NCI-H748 (cell line): ENCODE measurements at regions not wholly inside any gene's neighbourhood (a gene's known extent, or its start where the extent isn't known, plus 50 kb on each side); places are given as distances from the start of the nearest gene placed in this dataset.
A peak's percentile ranks its signal among the peaks of the same experiment; 100 is the strongest.
"Not testable (repeated sequence)": the region's sequence is repeated elsewhere in the genome, so short reads cannot be mapped to it uniquely, and the experiment has no call there.

Experiments
- DNase-seq: peaks from one replicate; lab custom pipeline; 2025; ENCODE audit not compliant: unreplicated experiment; lab: John Stamatoyannopoulos, UW

DNA sequence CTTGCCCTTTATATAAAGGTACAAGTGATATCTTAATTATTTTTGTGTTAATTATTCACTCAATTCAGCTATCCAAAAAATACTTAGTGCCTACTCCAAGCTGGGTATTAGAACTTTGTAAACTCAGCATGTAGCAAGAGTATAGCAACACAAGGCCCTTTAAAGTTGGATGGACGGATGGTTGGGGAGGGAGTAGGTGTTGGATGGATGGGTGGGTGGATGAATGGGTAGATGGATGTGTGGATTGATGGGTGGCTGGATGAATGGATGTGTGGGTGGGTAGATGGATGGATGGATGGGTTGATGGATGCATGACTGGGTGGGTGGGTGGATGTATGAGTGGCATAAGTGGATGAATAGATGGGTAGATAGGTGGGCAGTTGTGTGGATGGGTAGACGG, 211.5 kb downstream of the BANP start:
- DNase-seq = not testable (repeated sequence)

GRCh38 chr16:88164196-88165039, 213.2 kb downstream of the BANP start:
- DNase-seq = not testable (repeated sequence)

GRCh38 chr16:88165040-88165544, 213.9 kb downstream of the BANP start:
- DNase-seq = not testable (repeated sequence)

DNA sequence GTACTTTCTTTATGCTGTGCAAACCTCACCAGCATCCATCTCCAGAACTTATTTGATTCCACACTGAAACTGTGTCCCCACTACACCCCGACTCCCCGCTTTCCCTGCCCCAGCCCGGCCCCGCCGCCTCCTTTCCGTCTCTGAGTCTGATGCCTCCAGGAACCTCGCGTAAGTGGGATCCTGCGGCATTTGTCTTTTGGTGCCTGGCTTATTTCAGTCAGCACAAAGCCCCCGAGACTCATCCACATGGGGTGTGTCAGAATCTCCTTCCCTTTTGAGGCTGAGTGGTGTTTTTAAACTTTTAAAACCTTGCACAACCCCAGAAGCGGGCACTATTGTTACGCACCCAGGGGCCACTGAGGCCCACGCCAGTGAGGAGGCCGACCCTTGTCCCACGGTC, 214.4 kb downstream of the BANP start:
- not testable (repeated sequence) for DNase-seq

DNA sequence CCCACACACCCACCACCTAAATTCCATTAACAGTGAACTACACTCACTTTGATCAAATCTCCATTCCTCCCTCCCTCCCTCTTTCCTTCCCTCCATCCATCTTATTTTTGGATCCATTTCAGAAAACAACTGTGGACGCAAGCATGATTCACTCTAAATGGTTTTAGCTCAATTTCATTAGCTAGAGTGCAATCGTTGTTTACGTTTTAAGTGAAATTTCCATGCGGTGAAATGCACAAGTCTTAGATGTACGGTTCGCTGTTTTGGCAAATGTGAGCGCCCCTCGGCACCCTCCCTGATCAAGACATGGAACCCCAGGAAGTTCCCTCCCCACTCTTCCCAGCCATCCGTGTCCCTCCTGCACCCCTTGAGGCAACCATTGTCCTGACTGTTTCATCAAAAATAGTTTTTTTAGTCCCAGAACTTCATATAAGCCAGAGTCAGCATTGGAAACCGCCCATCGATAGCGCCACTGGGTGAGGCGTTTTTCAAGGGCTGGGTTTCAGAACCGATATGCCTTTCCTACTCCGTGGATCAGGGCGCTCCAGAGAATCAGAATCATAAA, 215.1 kb downstream of the BANP start:
- not testable (repeated sequence) for DNase-seq

DNA sequence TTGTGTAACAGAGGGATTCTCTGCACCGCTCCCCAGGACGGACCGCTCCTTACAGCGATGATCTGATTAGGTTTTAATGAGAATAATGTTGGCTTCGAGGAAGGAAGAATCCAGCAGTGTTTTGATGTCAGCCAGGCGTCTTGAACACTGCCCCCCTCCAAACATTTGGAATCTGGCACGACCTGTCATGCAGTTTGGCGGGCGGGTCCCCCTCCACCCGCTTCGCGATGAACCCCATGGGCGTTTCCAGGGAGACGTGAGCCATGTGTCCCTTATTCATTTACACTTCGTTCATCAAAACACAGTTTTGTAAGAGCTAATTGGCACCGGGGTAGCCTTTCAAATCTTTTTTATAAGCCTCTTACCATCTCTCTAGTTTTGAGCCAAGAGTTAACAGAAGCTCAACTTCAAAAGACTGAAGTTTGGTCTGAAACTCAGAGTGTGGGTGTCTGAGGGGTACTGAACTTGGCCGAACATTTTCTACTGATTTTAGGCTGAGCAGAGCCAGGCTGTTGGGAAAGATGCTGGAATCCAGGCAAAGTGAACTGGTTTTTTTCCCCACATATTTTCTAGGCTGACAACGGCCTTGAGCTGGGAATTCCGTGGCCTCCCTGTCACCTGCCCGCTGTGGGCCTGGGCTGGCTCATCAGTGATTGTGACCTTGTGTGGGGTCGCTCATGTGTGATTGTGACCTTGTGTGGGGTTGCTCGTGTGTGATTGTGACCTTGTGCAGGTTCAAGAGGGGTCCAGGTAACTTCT, 214.8 kb upstream of the ZNF469 start:
- DNase-seq = peak; percentile 35

DNA sequence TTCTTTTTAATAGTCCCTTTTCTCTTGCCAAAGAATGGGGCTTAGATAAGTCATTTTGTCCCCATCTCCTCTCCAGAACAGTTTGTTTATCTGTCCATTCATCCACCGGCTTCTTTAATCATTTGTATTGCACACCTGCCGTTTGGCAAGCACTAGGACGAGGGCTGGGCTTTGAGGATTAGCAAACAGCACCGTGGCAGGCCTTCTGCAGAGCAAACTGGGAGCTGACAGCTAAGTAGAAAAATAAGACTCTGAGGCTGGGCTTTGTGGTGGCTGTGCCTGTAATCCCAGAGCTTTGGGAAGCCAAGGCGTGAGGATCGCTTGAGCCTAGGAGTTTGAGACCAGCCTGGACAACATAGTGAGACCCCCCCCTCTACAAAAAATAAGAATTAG, 214.2 kb upstream of the ZNF469 start:
- DNase-seq = peak; percentile 83

DNA sequence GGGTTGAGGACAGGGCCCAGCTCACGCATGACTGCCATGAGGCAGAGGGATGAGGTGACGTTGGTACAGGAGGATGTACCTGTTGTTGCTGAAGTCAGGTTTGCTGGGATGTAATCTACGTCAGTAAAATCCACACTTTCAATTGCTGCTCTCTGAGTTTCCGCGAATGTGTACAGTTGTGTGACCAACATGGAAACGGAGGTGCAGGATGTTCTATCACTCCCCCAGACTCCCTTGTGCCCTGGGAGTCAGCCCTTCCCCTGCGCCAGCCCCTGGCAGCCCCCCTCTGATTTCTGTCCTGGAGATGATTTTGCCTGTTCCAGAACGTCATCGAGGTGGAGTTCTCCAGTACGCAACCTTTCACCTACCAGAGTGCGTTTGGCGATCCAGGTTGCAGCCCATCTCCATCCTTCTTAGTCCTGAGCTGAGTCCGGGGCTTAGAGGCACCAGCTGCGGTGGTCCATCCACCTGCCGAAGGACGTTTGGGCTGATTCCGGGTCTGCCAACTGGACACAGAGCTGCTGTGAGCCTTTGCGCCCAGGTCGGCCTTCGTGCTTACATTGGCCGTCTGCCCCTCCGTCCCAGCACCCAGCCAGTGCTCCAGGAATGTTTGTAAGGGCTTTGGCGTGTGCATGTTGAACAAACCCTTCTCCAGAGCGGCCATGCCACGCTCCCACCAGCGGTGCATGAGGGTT, 213.5 kb upstream of the ZNF469 start:
- not testable (repeated sequence) for DNase-seq

DNA sequence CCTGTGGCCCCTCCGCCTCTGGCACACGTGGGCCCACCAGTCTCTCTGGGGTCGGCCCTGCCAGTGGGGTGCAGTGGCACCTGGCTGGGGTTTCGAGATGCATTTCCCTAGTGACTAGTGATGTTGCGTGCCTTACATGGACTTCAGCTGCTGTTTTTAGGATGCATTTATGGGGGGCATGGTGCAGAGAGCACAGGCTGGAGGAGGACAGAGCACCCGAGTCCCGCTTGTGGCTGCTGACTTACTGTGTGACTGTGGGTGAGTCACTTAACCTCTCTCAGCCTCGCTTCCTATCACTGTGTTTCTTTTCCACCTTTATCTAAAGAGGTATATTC, 213.0 kb upstream of the ZNF469 start:
- not testable (repeated sequence) for DNase-seq

GRCh38 chr16:88170528-88170991, 212.2 kb upstream of the ZNF469 start:
- no peak for DNase-seq

DNA sequence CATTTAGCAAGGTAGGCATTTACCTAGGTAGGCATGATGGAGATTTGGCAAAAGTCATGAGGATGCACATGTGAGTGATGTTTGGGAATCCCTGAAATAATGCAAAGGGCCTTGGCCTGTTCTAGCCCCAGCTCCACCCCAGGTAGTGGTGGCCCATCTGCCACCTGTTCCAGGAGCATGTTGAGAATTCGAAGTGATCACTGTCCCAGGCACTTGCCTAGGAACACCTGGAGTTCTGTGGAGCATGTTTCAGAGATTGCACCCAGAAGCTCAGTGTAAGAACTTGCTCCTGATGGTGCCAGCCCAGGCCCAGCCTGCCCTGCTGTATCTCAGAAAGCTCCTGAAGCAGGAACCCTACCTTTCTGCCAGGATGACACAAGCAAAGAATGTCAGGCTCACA, 211.6 kb upstream of the ZNF469 start:
- not testable (repeated sequence) for DNase-seq

DNA sequence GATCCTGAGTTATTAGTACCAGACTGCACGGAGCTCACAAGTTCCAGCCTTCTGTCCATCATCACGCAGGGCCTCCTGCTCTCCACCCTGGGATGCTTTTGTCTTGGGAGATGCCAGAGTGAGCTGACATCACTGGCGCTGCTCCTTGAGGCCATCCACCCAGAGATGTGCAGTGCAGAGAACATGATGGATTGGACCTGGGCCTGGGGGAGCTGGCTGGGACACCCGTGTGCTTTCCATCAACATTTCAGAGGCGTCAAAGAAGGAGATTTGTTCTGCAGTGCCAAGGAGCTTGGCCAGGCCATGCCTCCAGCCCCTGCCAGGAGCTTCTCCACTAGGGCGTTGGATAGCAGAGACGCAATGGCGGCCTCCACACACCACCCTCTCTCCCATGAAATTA, 206.6 kb upstream of the ZNF469 start:
- DNase-seq = not testable (repeated sequence)

DNA sequence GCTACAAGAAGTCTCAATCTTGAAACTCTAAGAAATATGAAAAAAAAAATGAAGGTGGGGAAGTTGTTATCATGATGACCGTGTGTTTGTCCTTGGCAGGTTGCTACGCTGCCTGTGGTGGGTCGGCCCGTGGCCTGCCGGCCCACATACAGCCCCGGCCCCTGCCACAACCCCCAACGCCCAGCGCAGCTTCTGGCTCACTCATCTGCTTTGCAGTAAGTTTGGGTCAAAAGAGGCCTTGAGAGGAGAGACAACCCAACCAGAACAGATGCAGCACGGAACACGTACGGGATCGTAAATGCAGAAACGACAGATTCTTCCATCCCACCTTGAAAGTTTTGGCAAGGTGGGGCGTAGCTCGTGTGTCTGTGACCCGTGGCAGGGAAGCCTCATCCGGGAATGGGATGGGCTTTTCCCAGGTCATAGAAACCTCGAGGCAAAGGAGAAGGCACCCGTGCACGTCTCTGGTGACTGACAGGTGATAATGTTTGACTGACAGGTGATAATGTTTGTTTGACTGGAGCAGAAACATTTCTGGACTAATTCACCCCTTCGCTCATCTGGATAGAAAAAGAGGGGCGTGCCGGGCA, 206.1 kb upstream of the ZNF469 start:
- DNase-seq = not testable (repeated sequence)

DNA sequence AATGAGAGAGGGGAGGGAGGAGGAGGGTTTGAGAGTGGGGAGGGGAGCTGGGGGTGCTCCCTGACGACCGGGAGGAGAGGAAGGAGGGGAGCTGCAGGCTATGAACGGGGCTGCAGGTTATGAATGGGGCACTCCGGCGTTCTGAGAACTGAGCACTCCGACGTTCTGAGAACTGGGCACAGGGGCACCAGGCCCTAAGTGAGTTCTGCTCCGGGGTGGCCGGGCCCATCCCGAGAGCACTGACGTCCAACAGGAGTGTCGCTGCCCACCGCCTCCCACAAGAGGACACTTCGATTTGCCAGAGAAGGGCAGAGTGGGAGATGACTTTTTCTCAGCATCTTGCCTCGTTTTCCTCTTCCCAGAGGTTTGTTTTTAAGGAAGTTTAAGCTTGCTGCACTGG, 204.5 kb upstream of the ZNF469 start:
- DNase-seq = not testable (repeated sequence)

GRCh38 chr16:88178896-88179295, 203.9 kb upstream of the ZNF469 start:
- not testable (repeated sequence) for DNase-seq

DNA sequence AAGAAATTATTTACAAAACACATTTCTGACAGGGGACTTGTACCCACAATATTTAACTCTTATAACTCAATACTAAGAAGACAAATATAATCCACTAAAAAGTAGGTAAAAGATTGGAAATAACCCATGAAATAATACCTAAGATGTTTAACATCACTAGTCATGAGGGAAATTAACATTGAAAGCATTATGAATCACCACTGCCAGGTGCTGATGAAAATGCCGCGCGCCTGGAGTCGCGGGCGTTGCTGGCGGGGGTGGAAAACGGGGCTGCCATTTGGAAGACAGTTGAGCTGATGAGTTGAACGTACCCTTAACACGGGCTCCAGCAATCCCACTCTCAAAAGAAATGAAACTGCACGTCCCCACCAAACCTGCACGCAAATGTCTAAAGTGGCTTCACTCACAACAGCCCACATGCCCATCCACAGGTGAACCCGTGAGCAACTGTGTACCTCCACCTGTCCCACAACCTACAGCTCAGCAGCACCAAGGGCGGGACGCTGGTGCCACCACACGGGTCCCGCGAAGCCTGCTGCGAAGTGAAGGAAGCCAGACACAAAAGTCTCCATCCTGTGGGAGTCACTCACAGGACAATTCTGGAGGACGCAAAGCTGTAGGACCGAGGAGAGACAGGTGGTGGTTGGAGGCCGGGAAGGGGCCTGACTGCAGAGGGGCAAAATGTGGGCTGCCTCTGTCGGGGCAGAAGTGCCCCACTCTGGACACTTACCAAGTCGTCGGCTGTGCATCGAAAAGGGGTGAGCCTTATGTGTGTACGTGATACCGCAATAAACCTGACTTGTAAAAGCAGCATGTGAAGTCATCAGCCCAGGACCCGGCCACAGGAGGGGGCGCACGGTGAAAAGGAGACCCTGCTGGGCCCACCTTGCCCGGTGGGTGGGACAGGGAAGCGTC, 199.5 kb upstream of the ZNF469 start:
- not testable (repeated sequence) for DNase-seq

DNA sequence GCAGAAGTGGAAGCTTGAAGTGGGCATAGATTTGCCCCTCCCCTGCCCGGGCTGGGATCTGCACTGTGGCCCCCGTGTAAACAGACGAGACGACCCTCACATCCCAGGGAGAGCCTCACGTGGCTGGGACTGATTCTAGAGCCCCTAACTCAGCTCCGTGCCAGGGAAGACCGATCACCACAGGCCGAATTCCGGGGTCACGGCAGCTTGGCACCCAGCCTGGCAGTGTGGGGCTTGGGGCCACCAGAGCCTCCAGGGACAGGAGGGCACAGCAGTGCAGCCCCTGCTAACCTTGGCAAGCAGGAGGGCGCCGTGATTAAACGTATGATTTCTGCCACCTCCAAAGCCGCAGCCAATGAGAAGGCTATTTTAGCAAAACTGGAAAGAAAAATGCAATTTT, 198.7 kb upstream of the ZNF469 start:
- not testable (repeated sequence) for DNase-seq

DNA sequence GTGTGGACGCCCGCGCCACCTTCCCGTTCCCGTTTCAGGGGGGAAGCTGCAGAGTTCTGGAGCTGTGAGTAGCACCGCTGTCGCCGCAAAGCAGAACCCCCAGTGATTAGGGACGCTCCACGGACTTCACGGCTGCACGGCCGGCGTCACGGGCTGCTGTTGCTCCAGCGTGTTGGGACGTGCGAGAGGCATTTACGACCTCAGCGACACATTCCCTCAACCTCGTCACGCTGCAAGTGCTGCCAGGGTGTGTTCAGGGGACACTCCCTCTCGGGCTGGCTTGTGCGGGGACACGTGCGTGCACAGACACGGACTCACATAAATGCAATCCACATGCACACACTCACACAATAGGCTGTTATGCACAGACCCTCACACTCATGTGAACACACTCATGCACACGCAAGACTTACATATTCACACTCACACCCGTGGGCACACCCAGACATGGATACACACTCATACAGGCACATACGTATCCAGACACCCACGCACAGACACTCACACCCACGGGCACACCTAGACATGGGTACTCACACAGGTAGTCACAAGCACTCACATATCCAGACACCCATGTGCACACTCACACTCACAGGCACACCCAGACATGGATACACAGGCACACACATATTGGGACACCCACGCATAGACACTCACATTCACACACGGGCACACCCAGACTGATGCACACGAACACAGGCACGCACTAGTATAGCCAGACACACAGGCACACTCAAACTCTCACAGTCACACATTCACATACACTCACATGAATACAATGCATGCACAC, 198.0 kb upstream of the ZNF469 start:
- not testable (repeated sequence) for DNase-seq

DNA sequence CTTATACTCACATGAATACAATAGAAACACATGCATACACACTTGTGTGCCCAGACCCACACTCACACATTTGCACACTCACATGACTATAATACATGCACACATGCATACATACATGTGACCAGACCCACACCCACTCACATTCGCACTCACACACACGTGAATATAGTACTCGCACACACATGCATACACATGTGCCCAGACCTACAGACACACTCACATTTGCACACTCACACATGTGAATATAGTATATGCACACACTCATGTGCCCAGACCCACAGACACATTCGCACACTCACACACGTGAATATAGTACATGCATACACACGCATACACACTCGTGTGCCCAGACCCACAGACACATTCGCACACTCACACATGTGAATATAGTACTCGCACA, 197.4 kb upstream of the ZNF469 start:
- DNase-seq = not testable (repeated sequence)
